ENCODE measurements at regions not wholly inside any gene's neighbourhood (a gene's known extent, or its start where the extent isn't known, plus 50 kb on each side); places are given as distances from the start of the nearest gene placed in this dataset.

- H3K27ac Mint-ChIP-seq: no peak overlapping the region
- no peaks in the 10 kb centered on the region for H3K36me3 Mint-ChIP-seq (ENCODE audit: low read depth)
- H3K27me3 Mint-ChIP-seq (ENCODE audit: low read depth): peaks cover 4% of the 10 kb centered on the region
- H3K4me1 Mint-ChIP-seq: no peaks in the 10 kb centered on the region
- H3K9me3 Mint-ChIP-seq: peaks cover 5% of the 10 kb centered on the region
- no peak overlapping the region for H3K4me3 Mint-ChIP-seq
- peak in 2 of 3 experiments; percentile 24 to 34 for TF ChIP-seq CTCF (IDR thresholded peaks at IDR 0.05; ENCODE audit: unreplicated experiment in 3 of 3)
Observed at GRCh38 chr6:141675957-141676356, 456.8 kb upstream of the GJE1 start.

GRCh38 chr6:141669141-141669540 lies 463.6 kb upstream of the GJE1 start:
- Mint-ChIP-seq H3K27me3 (ENCODE audit: low read depth) (peaks cover 4% of the 10 kb centered on the region), H3K9me3 (peaks cover 8% of the 10 kb centered on the region), H3K4me1 (no peaks in the 10 kb centered on the region), H3K4me3 (no peak overlapping the region), H3K27ac (no peak overlapping the region), H3K36me3 (ENCODE audit: low read depth) (no peaks in the 10 kb centered on the region)
- no peak for TF ChIP-seq CTCF (IDR thresholded peaks at IDR 0.05; ENCODE audit: unreplicated experiment in 3 of 3)

GRCh38 chr6:141667580-141668309 lies 465.0 kb upstream of the GJE1 start:
- H3K27me3 Mint-ChIP-seq (ENCODE audit: low read depth): peaks cover 4% of the 10 kb centered on the region
- H3K9me3 Mint-ChIP-seq: peaks cover 8% of the 10 kb centered on the region
- H3K4me3 Mint-ChIP-seq: no peak overlapping the region
- no peaks in the 10 kb centered on the region for H3K4me1 Mint-ChIP-seq
- no peak overlapping the region for H3K27ac Mint-ChIP-seq
- TF ChIP-seq CTCF (IDR thresholded peaks at IDR 0.05; ENCODE audit: unreplicated experiment in 3 of 3): no peak
- H3K36me3 Mint-ChIP-seq (ENCODE audit: low read depth): no peaks in the 10 kb centered on the region

GRCh38 chr6:141666187-141666586 lies 466.5 kb upstream of the GJE1 start:
- Mint-ChIP-seq H3K27me3 (ENCODE audit: low read depth) (no peaks in the 10 kb centered on the region), H3K9me3 (peaks cover 4% of the 10 kb centered on the region), H3K36me3 (ENCODE audit: low read depth) (no peaks in the 10 kb centered on the region), H3K27ac (no peak overlapping the region), H3K4me1 (no peaks in the 10 kb centered on the region), H3K4me3 (no peak overlapping the region)
- TF ChIP-seq CTCF (IDR thresholded peaks at IDR 0.05; ENCODE audit: unreplicated experiment in 3 of 3): no peak

GRCh38 chr6:141664744-141665143 lies 468.0 kb upstream of the GJE1 start:
- Mint-ChIP-seq H3K27me3 (ENCODE audit: low read depth) (no peaks in the 10 kb centered on the region), H3K4me1 (no peaks in the 10 kb centered on the region), H3K9me3 (peaks cover 4% of the 10 kb centered on the region), H3K4me3 (no peak overlapping the region), H3K27ac (no peak overlapping the region), H3K36me3 (ENCODE audit: low read depth) (no peaks in the 10 kb centered on the region)
- no peak for TF ChIP-seq CTCF (IDR thresholded peaks at IDR 0.05; ENCODE audit: unreplicated experiment in 3 of 3)

- TF ChIP-seq CTCF (IDR thresholded peaks at IDR 0.05; ENCODE audit: unreplicated experiment in 3 of 3): no peak
- H3K4me1 Mint-ChIP-seq: no peaks in the 10 kb centered on the region
Observed at GRCh38 chr6:141659582-141659981, 473.1 kb upstream of the GJE1 start.

More at GRCh38 chr6:141659582-141659981, 473.1 kb upstream of the GJE1 start:
- Mint-ChIP-seq H3K27me3 (ENCODE audit: low read depth) (no peaks in the 10 kb centered on the region), H3K9me3 (no peaks in the 10 kb centered on the region), H3K36me3 (ENCODE audit: low read depth) (no peaks in the 10 kb centered on the region), H3K27ac (no peak overlapping the region), H3K4me3 (no peak overlapping the region)

Data from nephron (organoid).